ENCODE measurements at regions not wholly inside any gene's neighbourhood (a gene's known extent, or its start where the extent isn't known, plus 50 kb on each side); places are given as distances from the start of the nearest gene placed in this dataset.

GRCh38 chr1:90562892-90563291 lies 154.2 kb downstream of the BARHL2 start:
- TF ChIP-seq CTCF (IDR thresholded peaks at IDR 0.05 in 4 of 5, conservative IDR thresholded peaks at IDR 0.05 in 1 of 5) (no peak), POLR2A (IDR thresholded peaks at IDR 0.05) (no peak)
